Activated CD4-positive, alpha-beta T cell treated with anti-CD3 and anti-CD28 coated beads, Interleukin-10, Interleukin-2, amounts not matched to agents 100 ng/mL and 50 ng/mL, durations not matched to agents 16 hours and 8 hours (primary cell): ENCODE measurements at regions not wholly inside any gene's neighbourhood (a gene's known extent, or its start where the extent isn't known, plus 50 kb on each side); places are given as distances from the start of the nearest gene placed in this dataset.
"Not testable (repeated sequence)": the region's sequence is repeated elsewhere in the genome, so short reads cannot be mapped to it uniquely, and the experiment has no call there.

ENCODE experiments used
- DNase-seq: peaks from one replicate; pipeline ENCODE4 v3.0.0-alpha.2; 2020

- no peak for DNase-seq
Measured at GRCh38 chr1:101428562-101428961, 191.7 kb downstream of the S1PR1 start.

DNA sequence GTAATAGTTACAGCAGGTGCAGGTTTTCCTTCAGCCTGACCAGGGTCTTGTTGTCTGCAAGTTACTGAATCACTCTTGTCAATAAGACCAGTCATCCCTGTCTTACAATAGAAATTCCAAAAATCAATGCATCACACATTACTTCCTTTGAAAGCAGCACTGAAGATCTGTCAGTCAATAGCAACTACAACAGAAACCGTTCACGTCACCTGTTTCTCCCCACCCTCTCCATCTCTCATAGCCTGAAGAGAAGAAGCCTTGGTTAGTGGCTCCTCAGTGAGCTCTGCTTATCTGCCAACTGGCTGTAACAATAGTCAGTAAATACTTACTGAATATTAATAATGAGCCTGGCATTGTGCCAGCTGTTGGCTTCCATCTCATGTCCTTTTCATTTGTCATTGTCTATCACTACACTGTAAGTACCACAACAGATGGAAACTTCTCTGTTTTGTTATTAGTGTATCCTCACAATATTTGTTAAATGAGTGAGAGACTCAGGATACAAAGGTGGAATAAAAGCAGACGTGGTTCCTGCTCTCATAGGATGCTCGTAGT lies 195.2 kb downstream of the S1PR1 start:
- no peak for DNase-seq

DNA sequence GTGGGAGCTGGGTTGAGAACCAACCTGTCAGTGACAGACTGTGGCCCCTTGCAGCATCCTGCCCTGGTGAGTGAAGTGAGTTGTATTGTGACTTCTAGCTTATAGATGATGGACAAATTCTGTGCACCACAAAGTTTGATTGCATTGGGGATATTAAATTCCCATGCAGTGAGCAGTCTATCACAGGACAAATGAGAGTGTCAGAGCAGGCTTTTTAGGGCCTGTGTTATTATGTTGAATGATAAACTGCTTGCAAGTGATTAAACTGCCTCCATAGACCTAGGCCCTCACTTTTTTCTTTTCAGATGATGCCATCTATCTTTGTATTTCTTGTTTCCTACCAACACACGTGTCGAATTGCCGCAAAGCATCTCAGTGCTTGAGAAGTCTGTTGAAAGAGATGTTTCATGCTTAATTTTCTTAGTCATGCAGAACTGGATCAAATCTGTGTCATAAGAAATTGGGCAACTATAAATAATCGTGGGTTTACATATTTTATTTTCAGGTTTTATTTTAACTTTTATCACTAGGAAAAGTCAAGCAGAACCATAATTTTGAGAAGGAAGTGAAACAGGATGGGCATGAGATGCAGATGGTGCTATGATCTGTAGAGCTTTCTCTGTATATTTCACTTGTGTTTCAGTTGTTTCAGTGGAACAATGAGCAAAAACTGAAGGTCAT lies 199.2 kb downstream of the S1PR1 start:
- DNase-seq: no peak

GRCh38 chr1:101437800-101438199 lies 201.0 kb downstream of the S1PR1 start:
- DNase-seq: no peak

- DNase-seq: peak; percentile 4
Measured at GRCh38 chr1:101438359-101438758, 201.5 kb downstream of the S1PR1 start.

GRCh38 chr1:101440485-101440884 lies 203.7 kb downstream of the S1PR1 start:
- no peak for DNase-seq

GRCh38 chr1:101444381-101444780 lies 207.6 kb downstream of the S1PR1 start:
- DNase-seq: no peak

DNA sequence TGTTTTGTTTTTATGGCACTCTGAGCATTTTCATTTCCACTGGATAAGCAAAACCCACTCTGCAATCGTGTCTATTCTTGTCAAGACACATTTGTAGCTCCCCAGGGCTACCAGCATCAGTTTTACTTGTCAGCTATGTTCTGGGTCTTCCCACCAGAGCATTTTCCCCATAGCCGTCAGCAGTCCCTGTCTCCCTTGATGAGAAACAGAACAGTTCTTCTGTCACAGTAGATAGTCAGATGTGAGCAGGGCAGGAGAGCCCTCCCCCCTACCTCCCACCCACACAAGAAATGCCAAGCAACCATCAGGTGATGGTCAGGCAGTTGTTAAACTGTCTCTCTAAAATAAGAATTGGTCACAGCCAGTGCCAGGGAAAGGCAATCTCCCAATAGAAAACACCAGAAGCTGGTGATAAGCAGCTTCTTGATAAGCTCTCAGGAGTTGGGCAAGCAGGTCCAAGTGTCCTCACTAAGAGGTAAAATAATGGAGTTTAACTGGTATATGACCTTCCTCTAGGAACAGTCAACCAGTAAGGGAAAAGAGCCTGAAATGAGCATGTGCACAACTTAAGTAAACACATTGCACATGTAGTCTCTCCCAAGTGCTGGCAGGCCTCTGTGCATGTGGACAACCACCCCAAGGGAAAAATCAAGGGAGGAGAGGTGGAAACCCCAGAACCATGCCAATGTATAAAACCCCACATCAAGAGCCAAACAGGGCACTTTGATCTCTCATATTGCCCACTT lies 208.2 kb downstream of the S1PR1 start:
- no peak for DNase-seq

GRCh38 chr1:101448018-101448417 lies 211.2 kb downstream of the S1PR1 start:
- no peak for DNase-seq

DNA sequence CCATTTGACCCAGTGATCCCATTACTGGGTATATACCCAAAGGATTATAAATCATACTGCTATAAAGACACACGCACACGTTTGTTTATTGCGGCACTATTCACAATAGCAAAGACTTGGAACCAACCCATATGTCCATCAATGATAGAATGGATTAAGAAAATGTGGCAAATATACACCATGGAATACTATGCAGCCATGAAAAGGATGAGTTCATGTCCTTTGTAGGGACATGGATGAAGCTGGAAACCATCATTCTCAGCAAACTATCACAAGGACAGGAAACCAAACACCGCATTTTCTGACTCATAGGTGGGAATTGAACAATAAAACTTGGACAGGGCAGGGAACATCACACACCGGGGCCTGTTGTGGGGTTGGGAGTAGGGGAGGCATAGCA lies 213.9 kb downstream of the S1PR1 start:
- DNase-seq: not testable (repeated sequence)

DNA sequence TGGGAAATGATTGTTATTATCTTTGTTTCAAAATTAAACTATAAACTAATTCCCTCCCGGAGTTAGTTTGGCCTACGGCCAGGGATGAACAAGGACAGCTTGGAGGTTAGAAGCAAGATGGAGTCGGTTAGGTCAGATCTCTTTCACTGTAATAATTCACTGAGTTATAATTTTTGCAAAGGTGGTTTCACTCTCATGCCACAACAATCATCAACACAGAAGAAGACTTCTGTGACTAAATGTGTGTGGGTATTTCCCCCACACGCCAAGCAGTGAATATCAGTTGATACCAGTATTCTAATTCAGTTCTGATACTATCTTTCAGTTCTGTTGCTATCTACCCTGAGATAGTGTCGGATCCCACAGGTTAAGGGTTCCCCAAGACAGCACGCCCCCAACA lies 215.1 kb downstream of the S1PR1 start:
- peak; percentile 30 for DNase-seq

DNA sequence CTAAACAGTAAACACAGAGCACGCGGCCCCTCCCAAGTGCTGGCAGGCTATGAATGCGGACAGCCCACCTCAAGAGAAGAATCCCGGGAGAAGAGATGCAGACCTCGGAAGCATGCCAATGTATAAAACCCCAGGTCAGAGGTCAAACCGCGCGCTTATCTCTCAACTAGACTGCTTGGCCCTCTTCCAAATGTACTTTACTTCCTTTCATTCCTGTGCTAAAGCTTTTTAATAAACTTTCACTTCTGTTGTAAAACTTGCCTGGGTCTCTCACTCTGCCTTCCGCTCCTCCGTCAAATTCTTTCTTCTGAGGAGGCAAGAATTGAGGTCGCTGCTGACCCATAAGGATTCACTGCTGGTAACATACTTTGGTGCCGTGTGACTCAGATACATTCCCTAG lies 216.0 kb downstream of the S1PR1 start:
- DNase-seq: no peak

DNA sequence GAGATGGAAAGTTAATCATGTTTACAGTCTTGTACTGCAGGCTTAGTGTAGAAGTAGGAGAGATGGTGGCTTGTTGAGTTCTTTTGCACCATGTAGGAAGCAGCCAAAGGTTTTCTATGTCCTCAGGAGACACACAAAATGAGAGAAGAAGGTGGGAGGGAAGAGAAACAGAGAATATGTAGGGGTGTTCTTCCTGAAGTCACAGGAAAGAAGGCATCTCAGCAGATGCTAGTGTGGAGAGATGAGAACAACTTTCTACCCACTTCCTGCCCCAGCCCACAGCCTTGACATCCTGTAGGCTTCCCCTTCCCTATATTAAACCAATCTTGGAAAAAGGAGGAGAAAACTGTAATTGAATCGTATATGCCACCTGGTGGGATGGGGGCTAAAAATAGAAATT lies 217.0 kb downstream of the S1PR1 start:
- DNase-seq: no peak

- DNase-seq: no peak
Measured at GRCh38 chr1:101455166-101455565, 218.3 kb downstream of the S1PR1 start.

- DNase-seq: no peak
Measured at GRCh38 chr1:101460739-101461138, 223.9 kb downstream of the S1PR1 start.

DNA sequence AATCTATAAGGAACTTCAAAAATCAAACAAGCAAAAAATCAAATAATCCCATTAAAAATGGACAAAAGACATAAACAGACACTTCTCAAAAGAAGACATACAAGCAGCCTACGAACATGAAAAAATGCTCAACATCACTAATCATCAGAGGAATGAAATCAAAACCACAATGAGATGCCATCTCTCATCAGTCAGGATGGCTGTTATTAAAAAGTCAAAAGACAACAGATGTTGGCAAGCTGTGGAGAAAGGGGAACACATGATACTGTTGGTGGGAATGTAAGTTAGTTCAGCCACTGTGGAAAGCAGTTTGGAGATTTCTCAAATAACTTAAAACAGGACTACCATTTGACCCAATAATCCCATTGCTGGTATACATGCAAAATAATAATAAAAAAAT lies 226.4 kb downstream of the S1PR1 start:
- no peak for DNase-seq

- no peak for DNase-seq
Measured at GRCh38 chr1:101465941-101466340, 229.1 kb downstream of the S1PR1 start.

- peak; percentile 24 for DNase-seq
Measured at GRCh38 chr1:101474039-101474665, 237.3 kb downstream of the S1PR1 start.

DNA sequence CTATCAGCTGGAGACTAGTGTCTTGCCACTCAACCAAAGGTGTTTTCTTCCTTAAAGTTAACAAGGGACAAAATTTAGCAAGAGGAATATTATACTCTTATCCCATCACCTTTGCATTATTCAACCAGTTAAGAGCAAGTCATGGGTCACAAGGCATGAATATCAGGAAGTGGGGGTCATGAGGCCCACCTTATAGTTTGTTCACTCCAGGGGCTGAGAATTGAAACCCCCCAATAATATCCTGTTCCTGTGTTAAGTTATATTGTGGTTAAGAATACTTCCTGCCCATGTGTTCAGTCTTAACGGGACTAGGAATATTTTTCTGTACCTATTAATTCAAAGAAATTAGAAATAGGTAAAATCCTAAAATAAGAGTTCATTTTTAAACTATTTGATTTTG lies 239.7 kb downstream of the S1PR1 start:
- no peak for DNase-seq

- no peak for DNase-seq
Measured at GRCh38 chr1:101479945-101480344, 243.1 kb downstream of the S1PR1 start.

GRCh38 chr1:101482306-101482705 lies 245.5 kb downstream of the S1PR1 start:
- DNase-seq: no peak

DNA sequence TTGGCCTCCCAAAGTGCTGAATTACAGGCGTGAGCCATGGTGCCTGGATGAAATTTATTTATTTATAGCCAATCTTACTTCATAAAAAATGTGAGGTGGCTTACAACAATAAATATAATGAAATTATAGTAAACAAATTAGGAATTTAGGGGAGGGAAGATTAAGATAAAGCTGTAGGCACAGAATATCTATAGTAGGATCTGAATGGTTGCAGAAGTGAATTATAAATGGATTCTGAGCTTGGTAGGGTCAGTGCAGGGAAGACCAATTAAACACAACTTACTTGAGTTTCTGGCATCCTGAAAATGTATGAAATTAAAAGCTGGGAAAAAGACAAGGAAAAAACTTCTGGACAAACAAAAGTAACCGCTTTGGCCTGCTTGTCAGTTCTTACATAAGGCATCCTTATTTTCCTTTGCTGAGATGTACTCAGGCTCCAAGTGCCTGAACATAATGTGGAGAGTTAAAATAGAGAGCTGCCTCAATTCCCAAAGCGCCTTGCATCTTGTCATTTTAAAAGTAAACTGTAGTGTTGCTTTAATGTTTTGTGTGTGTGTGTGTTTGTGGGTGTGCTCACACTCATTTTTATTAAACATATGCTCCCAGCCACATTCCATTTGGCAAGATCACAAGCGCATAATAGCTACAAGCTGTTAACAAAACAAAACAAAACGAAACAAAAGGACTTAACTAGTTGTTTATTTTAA lies 247.3 kb downstream of the S1PR1 start:
- no peak for DNase-seq

- DNase-seq: no peak
Measured at GRCh38 chr1:101484689-101485338, 248.0 kb downstream of the S1PR1 start.
